SK-N-SH treated with all-trans-retinoic acid at 6 μM for 48 hours (cell line): ENCODE measurements at regions not wholly inside any gene's neighbourhood (a gene's known extent, or its start where the extent isn't known, plus 50 kb on each side); places are given as distances from the start of the nearest gene placed in this dataset.

ENCODE experiments used
- ATAC-seq: fragments of 200-7000 bp; cut with Tn5 transposase; 3 replicates; pipeline ENCODE4 v1.9.1; 2020; ENCODE audit warnings: mild to moderate bottlenecking, moderate library complexity
- ARNTL ChIP-seq: fragments of 450-650 bp; formaldehyde crosslinking; IDR thresholded peaks from 2 replicates; pipeline ENCODE4 v1.5.0; 2020; ENCODE audit warnings: low read depth, mild to moderate bottlenecking, moderate library complexity, borderline replicate concordance
- BACH2 ChIP-seq: fragments of 250-450 bp; sonication (Bioruptor Pico); IDR thresholded peaks from 2 replicates; pipeline ENCODE4 v1.9.0; 2021; ENCODE audit warnings: mild to moderate bottlenecking, borderline replicate concordance
- CSDC2 ChIP-seq: fragments of 250-450 bp; sonication (Bioruptor Pico); IDR thresholded peaks from 2 replicates; pipeline ENCODE4 v1.5.0; 2020; ENCODE audit warnings: mild to moderate bottlenecking, moderate library complexity
- ESRRG ChIP-seq: fragments of 250-450 bp; sonication (Bioruptor Pico); IDR thresholded peaks from 2 replicates; pipeline ENCODE4 v1.6.1; 2021; ENCODE audit warnings: mild to moderate bottlenecking
- GLIS3 ChIP-seq: fragments of 250-450 bp; sonication (Bioruptor Pico); IDR thresholded peaks from 2 replicates; pipeline ENCODE4 v1.5.0; 2020; ENCODE audit warnings: mild to moderate bottlenecking, moderate library complexity
- ISL1 ChIP-seq: fragments of 250-450 bp; sonication (Bioruptor Pico); IDR thresholded peaks from 2 replicates; pipeline ENCODE4 v2.1.2; 2022; ENCODE audit warnings: mild to moderate bottlenecking, moderate library complexity
- PPARA ChIP-seq: fragments of 250-450 bp; sonication (Bioruptor Pico); IDR thresholded peaks from 2 replicates; pipeline ENCODE4 v1.5.0; 2020; ENCODE audit warnings: mild to moderate bottlenecking, borderline replicate concordance
- RARB ChIP-seq: fragments of 250-450 bp; sonication (Bioruptor Pico); IDR thresholded peaks from 2 replicates; pipeline ENCODE4 v1.8.0; 2021; ENCODE audit warnings: mild to moderate bottlenecking, moderate library complexity
- SNAI2 ChIP-seq: fragments of 250-450 bp; sonication (Bioruptor Pico); IDR thresholded peaks from 2 replicates; pipeline ENCODE4 v1.5.0; 2020; ENCODE audit warnings: mild to moderate bottlenecking, moderate library complexity
- TOX ChIP-seq: fragments of 250-450 bp; sonication (Bioruptor Pico); IDR thresholded peaks from 2 replicates; pipeline ENCODE4 v1.8.0; 2021; ENCODE audit warnings: mild to moderate bottlenecking, moderate library complexity, borderline replicate concordance
- ZC3H10 ChIP-seq: fragments of 250-450 bp; sonication (Bioruptor Pico); IDR thresholded peaks from 2 replicates; pipeline ENCODE4 v1.5.1; 2021; ENCODE audit warnings: mild to moderate bottlenecking, moderate library complexity
- ZFP3 ChIP-seq: fragments of 250-450 bp; sonication (Bioruptor Pico); IDR thresholded peaks from 2 replicates; pipeline ENCODE4 v1.5.0; 2020; ENCODE audit warnings: mild to moderate bottlenecking, moderate library complexity
- ZFP30 ChIP-seq: fragments of 450-650 bp; formaldehyde crosslinking; IDR thresholded peaks from 2 replicates; pipeline ENCODE4 v1.5.0; 2022; ENCODE audit warnings: mild to moderate bottlenecking, moderate library complexity
- ZNF565 ChIP-seq: fragments of 450-650 bp; formaldehyde crosslinking; conservative IDR thresholded peaks from 2 replicates; pipeline ENCODE4 v1.5.0; 2020; ENCODE audit warnings: low read depth, mild to moderate bottlenecking, moderate library complexity
- ZNF70 ChIP-seq: fragments of 450-650 bp; formaldehyde crosslinking; IDR thresholded peaks from 2 replicates; pipeline ENCODE4 v1.5.0; 2020; ENCODE audit warnings: mild to moderate bottlenecking, moderate library complexity
- ZNF8 ChIP-seq: fragments of 450-650 bp; formaldehyde crosslinking; IDR thresholded peaks from 2 replicates; pipeline ENCODE4 v1.5.0; 2020; ENCODE audit warnings: mild to moderate bottlenecking, moderate library complexity
- TF ChIP-seq, protein P1 (sequence below): fragments of 250-450 bp; sonication (Bioruptor Pico); IDR thresholded peaks from 2 replicates; pipeline ENCODE4 v1.8.0; 2021; ENCODE audit warnings: low read depth, mild to moderate bottlenecking, moderate library complexity, borderline replicate concordance
- TF ChIP-seq, protein P2 (sequence below): fragments of 250-450 bp; sonication (Bioruptor Pico); IDR thresholded peaks from 2 replicates; pipeline ENCODE4 v1.5.0; 2020; ENCODE audit warnings: mild to moderate bottlenecking, moderate library complexity
- TF ChIP-seq, protein P3 (sequence below): fragments of 250-450 bp; sonication (Bioruptor Pico); IDR thresholded peaks from 2 replicates; pipeline ENCODE4 v1.8.0; 2020; ENCODE audit warnings: mild to moderate bottlenecking, moderate library complexity, borderline replicate concordance
- TF ChIP-seq, protein P4 (sequence below): fragments of 250-450 bp; sonication (Bioruptor Pico); IDR thresholded peaks from 2 replicates; pipeline ENCODE4 v1.5.1; 2021; ENCODE audit warnings: mild to moderate bottlenecking, moderate library complexity
- TF ChIP-seq, protein P5 (sequence below): fragments of 250-450 bp; sonication (Bioruptor Pico); IDR thresholded peaks from 2 replicates; pipeline ENCODE4 v1.5.1; 2020; ENCODE audit warnings: low read depth, mild to moderate bottlenecking, moderate library complexity

DNA sequence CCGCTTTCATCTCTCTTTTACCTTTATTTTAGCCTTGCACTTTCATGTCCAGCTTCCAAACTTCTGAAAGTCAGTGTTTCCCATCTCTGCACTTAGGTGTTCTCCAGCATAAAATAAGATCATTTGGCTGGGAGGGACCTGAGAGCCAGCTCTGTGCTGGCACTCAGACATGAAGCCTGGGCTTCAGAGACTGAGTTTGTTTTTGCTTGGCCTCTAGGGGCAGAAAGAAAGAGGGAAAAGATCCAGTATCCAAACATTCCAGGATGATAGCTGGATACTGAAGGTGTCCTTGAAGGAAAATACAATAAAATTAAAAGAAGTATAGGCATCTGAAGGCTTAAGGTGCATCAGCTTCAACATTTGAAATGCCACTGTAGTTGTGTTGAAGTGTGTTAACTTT lies 202.4 kb upstream of the ZIC3 start (continued):
- no peak for TF ChIP-seq CSDC2 (CRISPR knock-in tag)

DNA sequence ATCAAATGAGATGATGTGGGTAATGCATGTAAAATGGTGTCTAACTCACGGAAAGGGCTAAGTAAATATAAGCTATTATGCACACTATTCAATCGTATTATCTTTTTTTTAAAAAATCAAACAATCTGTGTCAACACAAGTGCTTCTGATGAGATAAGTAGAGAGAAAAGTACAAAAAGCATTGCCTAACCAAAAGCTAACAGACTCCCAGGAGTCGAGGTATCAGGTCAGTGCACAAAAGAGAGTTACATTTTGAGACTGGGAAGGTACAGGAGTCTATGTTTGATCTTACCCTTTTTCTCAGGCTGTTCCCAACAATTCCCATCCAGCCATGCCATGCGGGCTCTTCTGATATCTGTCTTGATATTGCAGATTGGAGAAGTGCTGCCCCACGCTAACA lies 203.3 kb upstream of the ZIC3 start:
- TF ChIP-seq, protein P1, sequence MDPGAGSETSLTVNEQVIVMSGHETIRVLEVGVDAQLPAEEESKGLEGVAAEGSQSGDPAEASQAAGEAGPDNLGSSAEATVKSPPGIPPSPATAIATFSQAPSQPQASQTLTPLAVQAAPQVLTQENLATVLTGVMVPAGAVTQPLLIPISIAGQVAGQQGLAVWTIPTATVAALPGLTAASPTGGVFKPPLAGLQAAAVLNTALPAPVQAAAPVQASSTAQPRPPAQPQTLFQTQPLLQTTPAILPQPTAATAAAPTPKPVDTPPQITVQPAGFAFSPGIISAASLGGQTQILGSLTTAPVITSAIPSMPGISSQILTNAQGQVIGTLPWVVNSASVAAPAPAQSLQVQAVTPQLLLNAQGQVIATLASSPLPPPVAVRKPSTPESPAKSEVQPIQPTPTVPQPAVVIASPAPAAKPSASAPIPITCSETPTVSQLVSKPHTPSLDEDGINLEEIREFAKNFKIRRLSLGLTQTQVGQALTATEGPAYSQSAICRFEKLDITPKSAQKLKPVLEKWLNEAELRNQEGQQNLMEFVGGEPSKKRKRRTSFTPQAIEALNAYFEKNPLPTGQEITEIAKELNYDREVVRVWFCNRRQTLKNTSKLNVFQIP (CRISPR knock-in tag), result no peak
- TF ChIP-seq ZNF70, result no peak
- no peak for TF ChIP-seq BACH2 (CRISPR knock-in tag)
- no peak for TF ChIP-seq ZFP30 (CRISPR knock-in tag)
- no peak for TF ChIP-seq ESRRG (CRISPR knock-in tag)
- TF ChIP-seq, protein P2, sequence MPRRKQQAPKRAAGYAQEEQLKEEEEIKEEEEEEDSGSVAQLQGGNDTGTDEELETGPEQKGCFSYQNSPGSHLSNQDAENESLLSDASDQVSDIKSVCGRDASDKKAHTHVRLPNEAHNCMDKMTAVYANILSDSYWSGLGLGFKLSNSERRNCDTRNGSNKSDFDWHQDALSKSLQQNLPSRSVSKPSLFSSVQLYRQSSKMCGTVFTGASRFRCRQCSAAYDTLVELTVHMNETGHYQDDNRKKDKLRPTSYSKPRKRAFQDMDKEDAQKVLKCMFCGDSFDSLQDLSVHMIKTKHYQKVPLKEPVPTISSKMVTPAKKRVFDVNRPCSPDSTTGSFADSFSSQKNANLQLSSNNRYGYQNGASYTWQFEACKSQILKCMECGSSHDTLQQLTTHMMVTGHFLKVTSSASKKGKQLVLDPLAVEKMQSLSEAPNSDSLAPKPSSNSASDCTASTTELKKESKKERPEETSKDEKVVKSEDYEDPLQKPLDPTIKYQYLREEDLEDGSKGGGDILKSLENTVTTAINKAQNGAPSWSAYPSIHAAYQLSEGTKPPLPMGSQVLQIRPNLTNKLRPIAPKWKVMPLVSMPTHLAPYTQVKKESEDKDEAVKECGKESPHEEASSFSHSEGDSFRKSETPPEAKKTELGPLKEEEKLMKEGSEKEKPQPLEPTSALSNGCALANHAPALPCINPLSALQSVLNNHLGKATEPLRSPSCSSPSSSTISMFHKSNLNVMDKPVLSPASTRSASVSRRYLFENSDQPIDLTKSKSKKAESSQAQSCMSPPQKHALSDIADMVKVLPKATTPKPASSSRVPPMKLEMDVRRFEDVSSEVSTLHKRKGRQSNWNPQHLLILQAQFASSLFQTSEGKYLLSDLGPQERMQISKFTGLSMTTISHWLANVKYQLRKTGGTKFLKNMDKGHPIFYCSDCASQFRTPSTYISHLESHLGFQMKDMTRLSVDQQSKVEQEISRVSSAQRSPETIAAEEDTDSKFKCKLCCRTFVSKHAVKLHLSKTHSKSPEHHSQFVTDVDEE (CRISPR knock-in tag), result no peak
- no peak for TF ChIP-seq GLIS3 (CRISPR knock-in tag)
- TF ChIP-seq ISL1 (CRISPR knock-in tag), result no peak
- TF ChIP-seq ZFP3 (CRISPR knock-in tag), result no peak
- TF ChIP-seq ZC3H10, result no peak
- no peak for TF ChIP-seq ARNTL (CRISPR knock-in tag)
- ATAC-seq, result no peak

DNA sequence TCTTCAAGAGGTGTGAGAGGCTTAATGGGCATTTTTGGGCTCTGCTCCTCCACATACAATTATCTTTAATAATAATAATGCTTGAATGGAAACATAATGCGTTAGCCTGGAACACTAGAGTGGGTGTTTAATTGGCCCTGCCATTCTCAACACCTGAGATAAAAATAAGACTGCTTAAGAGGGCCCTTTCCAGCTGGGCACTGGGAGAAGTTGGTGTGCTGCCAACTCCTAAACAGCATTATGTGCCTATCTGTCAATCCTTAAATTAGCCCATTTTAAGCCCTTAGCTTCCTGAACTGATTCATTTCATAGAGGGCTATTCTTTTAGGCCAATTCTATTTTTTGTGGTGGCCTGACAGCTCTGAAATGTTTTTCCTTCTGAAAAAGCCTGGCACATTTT lies 211.1 kb upstream of the ZIC3 start:
- ATAC-seq, result no peak
- TF ChIP-seq ZNF8 (CRISPR knock-in tag) (no peak), ZNF565 (CRISPR knock-in tag) (no peak)
- TF ChIP-seq, protein P3, sequence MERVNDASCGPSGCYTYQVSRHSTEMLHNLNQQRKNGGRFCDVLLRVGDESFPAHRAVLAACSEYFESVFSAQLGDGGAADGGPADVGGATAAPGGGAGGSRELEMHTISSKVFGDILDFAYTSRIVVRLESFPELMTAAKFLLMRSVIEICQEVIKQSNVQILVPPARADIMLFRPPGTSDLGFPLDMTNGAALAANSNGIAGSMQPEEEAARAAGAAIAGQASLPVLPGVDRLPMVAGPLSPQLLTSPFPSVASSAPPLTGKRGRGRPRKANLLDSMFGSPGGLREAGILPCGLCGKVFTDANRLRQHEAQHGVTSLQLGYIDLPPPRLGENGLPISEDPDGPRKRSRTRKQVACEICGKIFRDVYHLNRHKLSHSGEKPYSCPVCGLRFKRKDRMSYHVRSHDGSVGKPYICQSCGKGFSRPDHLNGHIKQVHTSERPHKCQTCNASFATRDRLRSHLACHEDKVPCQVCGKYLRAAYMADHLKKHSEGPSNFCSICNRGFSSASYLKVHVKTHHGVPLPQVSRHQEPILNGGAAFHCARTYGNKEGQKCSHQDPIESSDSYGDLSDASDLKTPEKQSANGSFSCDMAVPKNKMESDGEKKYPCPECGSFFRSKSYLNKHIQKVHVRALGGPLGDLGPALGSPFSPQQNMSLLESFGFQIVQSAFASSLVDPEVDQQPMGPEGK (CRISPR knock-in tag), result no peak
- TF ChIP-seq, protein P4, sequence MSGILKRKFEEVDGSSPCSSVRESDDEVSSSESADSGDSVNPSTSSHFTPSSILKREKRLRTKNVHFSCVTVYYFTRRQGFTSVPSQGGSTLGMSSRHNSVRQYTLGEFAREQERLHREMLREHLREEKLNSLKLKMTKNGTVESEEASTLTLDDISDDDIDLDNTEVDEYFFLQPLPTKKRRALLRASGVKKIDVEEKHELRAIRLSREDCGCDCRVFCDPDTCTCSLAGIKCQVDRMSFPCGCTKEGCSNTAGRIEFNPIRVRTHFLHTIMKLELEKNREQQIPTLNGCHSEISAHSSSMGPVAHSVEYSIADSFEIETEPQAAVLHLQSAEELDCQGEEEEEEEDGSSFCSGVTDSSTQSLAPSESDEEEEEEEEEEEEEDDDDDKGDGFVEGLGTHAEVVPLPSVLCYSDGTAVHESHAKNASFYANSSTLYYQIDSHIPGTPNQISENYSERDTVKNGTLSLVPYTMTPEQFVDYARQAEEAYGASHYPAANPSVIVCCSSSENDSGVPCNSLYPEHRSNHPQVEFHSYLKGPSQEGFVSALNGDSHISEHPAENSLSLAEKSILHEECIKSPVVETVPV (CRISPR knock-in tag), result no peak

DNA sequence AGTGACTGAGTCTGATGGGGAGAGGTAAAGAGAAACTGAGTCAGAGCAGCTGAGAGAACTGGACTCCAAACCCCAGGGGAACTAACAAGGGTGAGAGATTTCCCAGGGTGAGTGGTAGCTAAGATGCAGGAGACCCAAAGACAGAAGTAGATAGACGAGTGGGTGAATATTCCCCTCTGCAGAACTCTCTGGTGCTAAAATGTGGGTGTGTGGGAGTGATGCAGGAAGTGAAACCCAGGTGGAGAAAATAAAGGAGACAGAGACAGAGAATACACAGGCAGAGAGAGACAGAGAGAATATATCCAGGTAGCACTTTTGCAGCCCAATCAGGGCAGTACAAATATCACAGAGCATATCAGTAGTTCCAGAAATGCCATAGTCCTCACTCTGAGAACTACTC lies 212.5 kb upstream of the ZIC3 start:
- no peak for ATAC-seq
- TF ChIP-seq, protein P1 (CRISPR knock-in tag), result no peak
- TF ChIP-seq, protein P3 (CRISPR knock-in tag), result no peak
- TF ChIP-seq TOX (CRISPR knock-in tag) (no peak), ZNF70 (no peak), ZFP30 (CRISPR knock-in tag) (no peak), BACH2 (CRISPR knock-in tag) (no peak), ZC3H10 (no peak), ARNTL (CRISPR knock-in tag) (no peak), RARB (no peak), ZNF8 (CRISPR knock-in tag) (no peak), PPARA (CRISPR knock-in tag) (no peak), CSDC2 (CRISPR knock-in tag) (no peak), GLIS3 (CRISPR knock-in tag) (no peak), SNAI2 (CRISPR knock-in tag) (no peak), ISL1 (CRISPR knock-in tag) (no peak)
- TF ChIP-seq, protein P5, sequence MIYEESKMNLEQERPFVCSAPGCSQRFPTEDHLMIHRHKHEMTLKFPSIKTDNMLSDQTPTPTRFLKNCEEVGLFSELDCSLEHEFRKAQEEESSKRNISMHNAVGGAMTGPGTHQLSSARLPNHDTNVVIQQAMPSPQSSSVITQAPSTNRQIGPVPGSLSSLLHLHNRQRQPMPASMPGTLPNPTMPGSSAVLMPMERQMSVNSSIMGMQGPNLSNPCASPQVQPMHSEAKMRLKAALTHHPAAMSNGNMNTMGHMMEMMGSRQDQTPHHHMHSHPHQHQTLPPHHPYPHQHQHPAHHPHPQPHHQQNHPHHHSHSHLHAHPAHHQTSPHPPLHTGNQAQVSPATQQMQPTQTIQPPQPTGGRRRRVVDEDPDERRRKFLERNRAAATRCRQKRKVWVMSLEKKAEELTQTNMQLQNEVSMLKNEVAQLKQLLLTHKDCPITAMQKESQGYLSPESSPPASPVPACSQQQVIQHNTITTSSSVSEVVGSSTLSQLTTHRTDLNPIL (CRISPR knock-in tag), result no peak
- TF ChIP-seq, protein P4 (CRISPR knock-in tag), result no peak
